Sigmoid colon (tissue), 6 donors: ENCODE measurements at regions not wholly inside any gene's neighbourhood (a gene's known extent, or its start where the extent isn't known, plus 50 kb on each side); places are given as distances from the start of the nearest gene placed in this dataset.

Experiments
- DNase-seq: peaks from one replicate; pipeline ENCODE4 v3.0.0-alpha.2; 2019
- H3K27ac ChIP-seq, 4 donors: fragments of 200-600 bp; sonication (generic); one replicate each; pipeline ENCODE4 v1.5.1; 2016 to 2019; ENCODE audit warnings: mild to moderate bottlenecking in 1 of 4
- H3K27me3 ChIP-seq, 3 donors: fragments of 200-600 bp; sonication (generic); one replicate each; pipeline ENCODE4 v1.5.1; 2019; ENCODE audit warnings: mild to moderate bottlenecking in 1 of 3
- H3K36me3 ChIP-seq, 4 donors: fragments of 200-600 bp; sonication (generic); one replicate each; pipeline ENCODE4 v1.5.1; 2016 to 2019
- H3K4me1 ChIP-seq, 4 donors: fragments of 200-600 bp; sonication (generic); one replicate each; pipeline ENCODE4 v1.5.1; 2017 to 2019
- H3K4me3 ChIP-seq, 4 donors: fragments of 200-600 bp; sonication (generic); one replicate each; pipeline ENCODE4 v1.5.1; 2017 to 2019; ENCODE audit warnings: mild to moderate bottlenecking in 2 of 4, moderate library complexity in 1 of 4
- H3K9me3 ChIP-seq, 4 donors: fragments of 200-600 bp in 3 of 4; sonication (generic) in 3 of 4; one replicate each; pipeline versions ENCODE4 v1.5.1 to v1.6.1; 2013 to 2019
- EP300 ChIP-seq, 4 donors: sonication (generic); formaldehyde crosslinking; IDR thresholded peaks; one replicate each; pipeline ENCODE4 v1.6.1; 2017; ENCODE audit warnings: antibody characterized with exemption in 4 of 4
- POLR2A ChIP-seq, 2 donors: fragments of 450-650 bp; IDR thresholded peaks; one replicate each; pipeline ENCODE4 v1.6.1; 2016; ENCODE audit warnings: antibody characterized with exemption in 2 of 2, mild to moderate bottlenecking in 2 of 2, moderate library complexity in 2 of 2
- POLR2AphosphoS5 ChIP-seq, 4 donors: sonication (generic); formaldehyde crosslinking; IDR thresholded peaks; one replicate each; pipeline ENCODE4 v1.6.1; 2017; ENCODE audit warnings: antibody characterized with exemption in 4 of 4
- WGBS, 2 donors: extraction: QIAGEN DNeasy Blood & Tissue Kit; methylation state at CpG; one replicate each; pipeline ENCODE4 v1.1.7; 2013; 5-methylcytosine and 5-hydroxymethylcytosine counted together
- intact Hi-C: fragments of 100-400 bp; cut with DNase I; formaldehyde crosslinking; loops from one replicate; pipeline ENCODE4 v1.15.1; 2023
- TF ChIP-seq, protein P1 (sequence below), 4 experiments: fragments of 450-650 bp in 3 of 4; fragments of 200-600 bp in 1 of 4; IDR thresholded peaks; one replicate each; pipeline ENCODE4 v1.5.1; 2016 to 2019; ENCODE audit warnings: antibody characterized with exemption in 4 of 4, mild to moderate bottlenecking in 3 of 4, moderate library complexity in 2 of 4
- donor health status: healthy with polysubstance abuse.
- donor health status: healthy.

DNA sequence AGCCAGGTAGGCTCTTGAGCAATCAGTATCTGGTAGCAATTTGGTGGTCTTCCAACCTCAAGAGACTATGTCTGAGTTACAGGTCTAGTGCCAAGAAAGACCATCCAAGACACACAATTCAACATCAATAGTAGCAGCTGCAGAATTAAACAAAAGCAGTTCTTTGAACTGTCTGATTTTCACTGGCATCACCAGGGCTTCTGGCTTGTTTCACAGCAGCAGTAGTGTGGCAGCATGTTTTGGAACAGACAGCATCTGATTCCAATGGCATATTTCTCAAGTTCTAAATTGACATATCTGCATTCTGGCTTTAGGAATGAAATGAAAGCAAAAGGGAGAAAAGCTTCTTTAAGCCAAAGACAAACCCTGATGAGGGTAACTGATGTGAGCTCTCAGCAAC lies 334.7 kb upstream of the PRMT6 start:
- Histone ChIP-seq H3K36me3 (no peaks in the 10 kb centered on the region), H3K27me3 (no peaks in the 10 kb centered on the region), H3K27ac (peak overlapping the region in 3 of 4 donors; percentile 50 to 74 (median 53)), H3K4me3 (peak overlapping the region in 1 of 4 donors; percentile 15), H3K4me1 (peaks cover 0 to 26% (median 11%) of the 10 kb centered on the region in 4 donors), H3K9me3 (peaks cover 0 to 2% (median 0%) of the 10 kb centered on the region in 4 donors)
- DNase-seq, result no peak
- TF ChIP-seq, protein P1, sequence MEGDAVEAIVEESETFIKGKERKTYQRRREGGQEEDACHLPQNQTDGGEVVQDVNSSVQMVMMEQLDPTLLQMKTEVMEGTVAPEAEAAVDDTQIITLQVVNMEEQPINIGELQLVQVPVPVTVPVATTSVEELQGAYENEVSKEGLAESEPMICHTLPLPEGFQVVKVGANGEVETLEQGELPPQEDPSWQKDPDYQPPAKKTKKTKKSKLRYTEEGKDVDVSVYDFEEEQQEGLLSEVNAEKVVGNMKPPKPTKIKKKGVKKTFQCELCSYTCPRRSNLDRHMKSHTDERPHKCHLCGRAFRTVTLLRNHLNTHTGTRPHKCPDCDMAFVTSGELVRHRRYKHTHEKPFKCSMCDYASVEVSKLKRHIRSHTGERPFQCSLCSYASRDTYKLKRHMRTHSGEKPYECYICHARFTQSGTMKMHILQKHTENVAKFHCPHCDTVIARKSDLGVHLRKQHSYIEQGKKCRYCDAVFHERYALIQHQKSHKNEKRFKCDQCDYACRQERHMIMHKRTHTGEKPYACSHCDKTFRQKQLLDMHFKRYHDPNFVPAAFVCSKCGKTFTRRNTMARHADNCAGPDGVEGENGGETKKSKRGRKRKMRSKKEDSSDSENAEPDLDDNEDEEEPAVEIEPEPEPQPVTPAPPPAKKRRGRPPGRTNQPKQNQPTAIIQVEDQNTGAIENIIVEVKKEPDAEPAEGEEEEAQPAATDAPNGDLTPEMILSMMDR (IDR thresholded peaks at IDR 0.05), result no peak
- TF ChIP-seq POLR2AphosphoS5 (IDR thresholded peaks at IDR 0.05), result peak in 3 of 4 donors; percentile 39 to 66 (median 60)
- intact Hi-C loops, result no loop called here

DNA sequence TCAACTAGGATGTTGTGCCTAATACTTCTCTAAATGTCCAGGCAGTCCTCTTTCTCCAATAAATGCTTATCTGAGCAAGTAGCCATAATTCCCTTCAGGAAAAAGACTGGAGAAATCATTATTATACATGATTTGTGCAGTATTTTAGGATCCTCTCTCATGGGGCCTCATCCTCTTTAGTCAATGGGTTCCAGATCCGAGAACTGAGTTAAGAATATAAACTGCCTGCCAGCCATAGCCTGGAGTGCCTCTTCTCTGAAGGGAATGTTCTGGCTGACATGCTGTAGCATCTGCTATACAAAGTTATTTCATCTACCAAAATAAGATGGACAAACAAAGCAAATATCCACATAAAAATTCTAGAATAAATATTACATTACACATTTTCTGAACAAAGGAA lies 334.0 kb upstream of the PRMT6 start:
- no peak for DNase-seq
- 0 to 37% methylated on average over 1 of the region's 1 CpG for WGBS, 2 donors

DNA sequence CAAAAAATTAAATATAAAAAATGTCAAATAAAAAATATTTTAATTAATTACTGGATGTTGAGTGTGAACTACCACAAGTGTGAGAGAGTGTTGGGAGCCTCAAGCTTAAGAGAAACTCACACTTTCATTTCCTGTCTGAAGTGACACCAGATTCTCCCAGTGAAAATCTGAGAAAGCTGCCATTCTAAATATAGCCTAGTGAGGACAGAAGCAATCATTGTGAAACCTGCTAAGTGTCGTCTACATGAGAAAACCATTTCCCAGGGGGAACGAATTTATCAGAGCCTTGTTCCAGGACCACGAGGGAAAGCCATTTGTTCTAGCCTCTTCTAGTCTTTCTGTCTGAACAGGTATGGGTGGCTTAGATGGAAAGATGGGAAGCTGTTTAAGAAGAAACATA lies 329.3 kb upstream of the PRMT6 start:
- H3K4me3 ChIP-seq, result no peak overlapping the region
- H3K27me3 ChIP-seq, result no peaks in the 10 kb centered on the region
- H3K4me1 ChIP-seq, result peaks cover 0 to 10% (median 4%) of the 10 kb centered on the region in 4 donors
- H3K9me3 ChIP-seq, result peaks cover 0 to 2% (median 0%) of the 10 kb centered on the region in 4 donors
- TF ChIP-seq EP300 (IDR thresholded peaks at IDR 0.05) (no peak), POLR2A (IDR thresholded peaks at IDR 0.05) (no peak), POLR2AphosphoS5 (IDR thresholded peaks at IDR 0.05) (no peak)
- TF ChIP-seq, protein P1 (IDR thresholded peaks at IDR 0.05), result no peak
- H3K27ac ChIP-seq, result no peak overlapping the region
- WGBS, 2 donors, result 40 to 43% methylated on average over 3 of the region's 3 CpGs
- intact Hi-C loops, result no loop called here
- no peak for DNase-seq
- no peaks in the 10 kb centered on the region for H3K36me3 ChIP-seq

More for the DNA sequence above, 334.0 kb upstream of the PRMT6 start:
- peak overlapping the region in 3 of 4 donors; percentile 50 to 74 (median 53) for H3K27ac ChIP-seq
- intact Hi-C loops, result no loop called here
- peaks cover 0 to 2% (median 0%) of the 10 kb centered on the region in 4 donors for H3K9me3 ChIP-seq
- TF ChIP-seq EP300 (IDR thresholded peaks at IDR 0.05) (no peak), POLR2AphosphoS5 (IDR thresholded peaks at IDR 0.05) (no peak), POLR2A (IDR thresholded peaks at IDR 0.05) (no peak)
- TF ChIP-seq, protein P1 (IDR thresholded peaks at IDR 0.05), result no peak
- no peaks in the 10 kb centered on the region for H3K27me3 ChIP-seq
- peaks cover 0 to 26% (median 11%) of the 10 kb centered on the region in 4 donors for H3K4me1 ChIP-seq
- H3K4me3 ChIP-seq, result peak overlapping the region in 1 of 4 donors; percentile 15
- H3K36me3 ChIP-seq, result no peaks in the 10 kb centered on the region

DNA sequence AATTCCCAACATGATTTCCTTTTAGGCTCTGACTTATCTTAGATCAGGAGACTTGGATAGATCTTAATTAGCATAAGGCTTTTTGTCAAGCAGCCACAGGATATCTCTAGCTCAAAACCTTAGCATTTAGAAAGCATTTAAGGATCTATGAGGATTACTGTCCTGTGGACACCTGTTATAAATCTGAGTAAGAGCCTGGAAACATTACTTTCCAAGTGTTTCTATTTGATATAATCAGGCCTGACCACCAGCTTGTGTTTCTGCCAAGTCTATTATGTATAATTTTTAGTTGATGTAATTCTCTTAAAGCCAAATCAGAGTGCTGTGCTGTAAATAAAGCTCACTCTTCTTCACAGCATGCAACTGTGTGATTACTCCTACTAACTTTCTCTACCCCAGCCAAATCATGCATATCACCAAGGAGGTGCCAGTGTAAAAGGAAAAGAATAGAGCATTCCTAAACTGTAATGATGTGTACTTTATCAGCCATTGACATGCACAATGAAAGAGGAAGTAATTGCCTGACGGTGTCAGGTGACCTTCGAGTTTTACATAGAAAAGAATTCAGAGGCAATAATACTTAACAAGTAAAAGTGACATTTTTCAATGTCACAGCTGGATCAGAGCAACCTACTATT lies 309.9 kb upstream of the PRMT6 start:
- TF ChIP-seq EP300 (IDR thresholded peaks at IDR 0.05), result no peak
- no peak for TF ChIP-seq POLR2A (IDR thresholded peaks at IDR 0.05)
- TF ChIP-seq, protein P1 (IDR thresholded peaks at IDR 0.05), result no peak
- no peak for TF ChIP-seq POLR2AphosphoS5 (IDR thresholded peaks at IDR 0.05)
- H3K27me3 ChIP-seq, result no peaks in the 10 kb centered on the region
- 1 to 9% methylated on average over 2 of the region's 2 CpGs for WGBS, 2 donors
- H3K4me1 ChIP-seq, result peaks cover 0 to 26% (median 14%) of the 10 kb centered on the region in 4 donors
- DNase-seq, result no peak
- no peak overlapping the region for H3K27ac ChIP-seq
- intact Hi-C loops, result no loop called here
- no peaks in the 10 kb centered on the region for H3K36me3 ChIP-seq
- no peaks in the 10 kb centered on the region for H3K9me3 ChIP-seq
- no peak overlapping the region for H3K4me3 ChIP-seq

DNA sequence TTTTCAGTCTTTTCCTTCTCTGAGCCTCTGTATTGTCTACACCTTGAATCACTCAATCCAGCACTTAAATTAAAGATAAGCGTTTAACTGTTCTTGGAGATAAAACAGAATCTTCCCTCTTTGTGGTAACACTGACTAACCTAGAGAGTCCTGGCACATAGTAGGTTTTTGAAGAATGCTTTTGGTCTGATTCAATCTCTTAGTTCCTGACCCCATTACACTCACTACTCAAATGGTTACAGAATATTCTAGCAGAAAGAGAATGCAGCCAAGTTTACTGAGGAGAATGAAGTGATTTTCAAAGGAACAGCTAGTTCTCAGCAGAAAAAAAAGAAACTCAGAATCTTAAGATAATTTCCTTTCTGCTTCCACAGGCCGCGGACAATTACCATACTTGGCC lies 309.2 kb upstream of the PRMT6 start:
- Histone ChIP-seq H3K27ac (no peak overlapping the region), H3K27me3 (no peaks in the 10 kb centered on the region), H3K4me1 (peaks cover 0 to 31% (median 17%) of the 10 kb centered on the region in 4 donors), H3K4me3 (no peak overlapping the region), H3K36me3 (no peaks in the 10 kb centered on the region), H3K9me3 (no peaks in the 10 kb centered on the region)
- intact Hi-C loops, result no loop called here
- DNase-seq, result no peak
- TF ChIP-seq EP300 (IDR thresholded peaks at IDR 0.05), result no peak
- no peak for TF ChIP-seq POLR2AphosphoS5 (IDR thresholded peaks at IDR 0.05)
- no peak for TF ChIP-seq POLR2A (IDR thresholded peaks at IDR 0.05)
- TF ChIP-seq, protein P1 (IDR thresholded peaks at IDR 0.05), result no peak
- WGBS, 2 donors, result 64 to 75% methylated on average over 3 of the region's 3 CpGs
